ENCODE measurements at regions not wholly inside any gene's neighbourhood (a gene's known extent, or its start where the extent isn't known, plus 50 kb on each side); places are given as distances from the start of the nearest gene placed in this dataset.

DNA sequence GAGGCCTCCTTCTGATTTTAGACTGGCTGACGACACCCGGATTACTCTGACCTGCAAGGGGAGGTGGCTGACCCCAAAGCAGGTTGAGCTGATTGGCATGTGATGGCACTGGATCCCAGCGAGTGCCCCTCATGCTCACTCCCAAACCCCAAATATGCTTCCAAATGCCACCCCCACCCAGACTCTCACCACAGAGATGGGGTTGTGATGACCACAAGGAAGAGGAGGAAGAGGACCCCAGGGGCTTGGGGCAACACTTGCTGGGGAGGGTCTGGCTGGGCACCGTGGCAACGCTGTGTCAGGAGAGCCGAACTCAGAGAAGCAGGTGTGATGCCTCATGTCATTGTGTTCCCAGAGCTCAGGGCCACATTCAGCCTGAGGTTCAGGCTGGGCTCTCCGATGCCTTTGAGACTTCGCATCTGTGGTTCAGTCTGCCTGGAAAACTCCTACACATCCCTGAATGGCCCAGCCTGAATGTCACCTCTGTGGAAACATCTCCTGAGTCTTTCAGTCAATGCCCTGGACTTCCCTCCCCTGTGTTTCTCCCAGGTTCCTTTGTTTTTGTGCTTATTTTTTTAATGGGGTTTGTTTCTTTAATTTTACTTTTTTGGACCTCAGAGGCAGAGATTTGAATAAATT is 169.1 kb upstream of the PMEPA1 start:
- Histone ChIP-seq H3K9ac (ENCODE audit: low read depth in 2 of 2, low read length in 2 of 2) (no peak overlapping the region), H3K27ac (no peak overlapping the region), H3K36me3 (no peaks in the 10 kb centered on the region), H3K9me3 (no peaks in the 10 kb centered on the region), H3K27me3 (no peaks in the 10 kb centered on the region), H3K4me1 (no peaks in the 10 kb centered on the region), H3K4me3 (no peak overlapping the region)
- DNase-seq, result no peak
- TF ChIP-seq, protein P1, sequence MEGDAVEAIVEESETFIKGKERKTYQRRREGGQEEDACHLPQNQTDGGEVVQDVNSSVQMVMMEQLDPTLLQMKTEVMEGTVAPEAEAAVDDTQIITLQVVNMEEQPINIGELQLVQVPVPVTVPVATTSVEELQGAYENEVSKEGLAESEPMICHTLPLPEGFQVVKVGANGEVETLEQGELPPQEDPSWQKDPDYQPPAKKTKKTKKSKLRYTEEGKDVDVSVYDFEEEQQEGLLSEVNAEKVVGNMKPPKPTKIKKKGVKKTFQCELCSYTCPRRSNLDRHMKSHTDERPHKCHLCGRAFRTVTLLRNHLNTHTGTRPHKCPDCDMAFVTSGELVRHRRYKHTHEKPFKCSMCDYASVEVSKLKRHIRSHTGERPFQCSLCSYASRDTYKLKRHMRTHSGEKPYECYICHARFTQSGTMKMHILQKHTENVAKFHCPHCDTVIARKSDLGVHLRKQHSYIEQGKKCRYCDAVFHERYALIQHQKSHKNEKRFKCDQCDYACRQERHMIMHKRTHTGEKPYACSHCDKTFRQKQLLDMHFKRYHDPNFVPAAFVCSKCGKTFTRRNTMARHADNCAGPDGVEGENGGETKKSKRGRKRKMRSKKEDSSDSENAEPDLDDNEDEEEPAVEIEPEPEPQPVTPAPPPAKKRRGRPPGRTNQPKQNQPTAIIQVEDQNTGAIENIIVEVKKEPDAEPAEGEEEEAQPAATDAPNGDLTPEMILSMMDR (IDR thresholded peaks at IDR 0.05), result no peak
- intact Hi-C loops (cut with DNase I), result no loop called here

GRCh38 chr20:57877995-57878394 is 168.2 kb upstream of the PMEPA1 start:
- DNase-seq, result no peak
- TF ChIP-seq, protein P1 (IDR thresholded peaks at IDR 0.05), result no peak
- H3K9me3 ChIP-seq, result no peaks in the 10 kb centered on the region
- H3K27ac ChIP-seq, result no peak overlapping the region
- intact Hi-C loops (cut with DNase I), result no loop called here
- no peak overlapping the region for H3K9ac ChIP-seq (ENCODE audit: low read depth in 2 of 2, low read length in 2 of 2)
- H3K27me3 ChIP-seq, result no peaks in the 10 kb centered on the region
- H3K4me1 ChIP-seq, result no peaks in the 10 kb centered on the region
- no peaks in the 10 kb centered on the region for H3K36me3 ChIP-seq
- no peak overlapping the region for H3K4me3 ChIP-seq

- no peak overlapping the region for H3K27ac ChIP-seq
- no peaks in the 10 kb centered on the region for H3K9me3 ChIP-seq
- no peak overlapping the region for H3K9ac ChIP-seq (ENCODE audit: low read depth in 2 of 2, low read length in 2 of 2)
- intact Hi-C loops (cut with DNase I), result no loop called here
- H3K36me3 ChIP-seq, result no peaks in the 10 kb centered on the region
- no peak for DNase-seq
- no peaks in the 10 kb centered on the region for H3K4me1 ChIP-seq
- no peak overlapping the region for H3K4me3 ChIP-seq
- TF ChIP-seq, protein P1 (IDR thresholded peaks at IDR 0.05), result no peak
- H3K27me3 ChIP-seq, result no peaks in the 10 kb centered on the region
These were observed 167.5 kb upstream of the PMEPA1 start for GRCh38 chr20:57877131-57877824.

- H3K9ac ChIP-seq (ENCODE audit: low read depth in 2 of 2, low read length in 2 of 2), result no peak overlapping the region
- no peaks in the 10 kb centered on the region for H3K36me3 ChIP-seq
- no peaks in the 10 kb centered on the region for H3K9me3 ChIP-seq
- intact Hi-C loops (cut with DNase I), result no loop called here
- H3K27me3 ChIP-seq, result no peaks in the 10 kb centered on the region
- H3K4me3 ChIP-seq, result no peak overlapping the region
- TF ChIP-seq, protein P1 (IDR thresholded peaks at IDR 0.05), result no peak
- H3K27ac ChIP-seq, result no peak overlapping the region
- H3K4me1 ChIP-seq, result no peaks in the 10 kb centered on the region
- no peak for DNase-seq
These were observed 166.3 kb upstream of the PMEPA1 start for GRCh38 chr20:57876163-57876562.

DNA sequence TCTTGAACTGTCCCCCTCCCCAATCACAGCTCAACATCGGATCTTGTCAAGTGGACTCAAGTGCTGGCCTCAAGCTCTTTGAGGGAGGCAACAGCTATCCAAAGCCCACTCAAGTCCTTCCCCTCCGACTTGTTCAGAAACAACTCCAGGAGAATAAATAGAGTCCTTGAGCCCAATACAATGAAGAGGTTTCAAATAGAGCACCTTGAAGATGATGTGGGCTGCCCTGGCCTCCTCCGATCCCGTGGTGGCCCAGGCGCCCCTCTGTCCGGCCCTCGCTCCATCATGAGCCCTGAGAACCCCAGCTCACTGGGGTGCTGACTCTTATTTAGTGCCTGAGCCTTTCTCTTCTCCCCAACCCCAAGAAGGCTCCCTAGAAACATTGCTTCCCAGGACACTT is 164.3 kb upstream of the PMEPA1 start:
- no peak overlapping the region for H3K27ac ChIP-seq
- no peak overlapping the region for H3K4me3 ChIP-seq
- no peak overlapping the region for H3K9ac ChIP-seq (ENCODE audit: low read depth in 2 of 2, low read length in 2 of 2)
- DNase-seq, result no peak
- H3K36me3 ChIP-seq, result no peaks in the 10 kb centered on the region
- H3K4me1 ChIP-seq, result no peaks in the 10 kb centered on the region
- no peaks in the 10 kb centered on the region for H3K9me3 ChIP-seq
- TF ChIP-seq, protein P1 (IDR thresholded peaks at IDR 0.05), result no peak
- intact Hi-C loops (cut with DNase I), result no loop called here
- no peaks in the 10 kb centered on the region for H3K27me3 ChIP-seq
